H9 (cell line): ENCODE measurements at regions not wholly inside any gene's neighbourhood (a gene's known extent, or its start where the extent isn't known, plus 50 kb on each side); places are given as distances from the start of the nearest gene placed in this dataset.

Source experiments
- DNase-seq: peaks from one replicate; pipeline ENCODE4 v3.0.0-alpha.2; 2017
- H2AFZ ChIP-seq: one replicate; pipeline ENCODE4 v1.6.1; 2013; ENCODE audit warnings: mild to moderate bottlenecking, low read length, control low read depth, moderate library complexity
- H2AK5ac ChIP-seq: 2 replicates; pipeline ENCODE4 v1.6.1; 2013; ENCODE audit warnings: low read length, control low read depth, mixed read lengths; ENCODE audit not compliant: insufficient read length
- H2BK120ac ChIP-seq: one replicate; pipeline ENCODE4 v1.6.1; 2013; ENCODE audit warnings: low read depth, mild to moderate bottlenecking, low read length, control low read depth, inconsistent platforms; ENCODE audit not compliant: poor library complexity, severe bottlenecking
- H2BK12ac ChIP-seq: 2 replicates; pipeline ENCODE4 v1.6.1; 2013; ENCODE audit warnings: low read length, control low read depth, mixed read lengths, low read depth; ENCODE audit not compliant: insufficient read length
- H2BK15ac ChIP-seq: 2 replicates; pipeline ENCODE4 v1.6.1; 2013; ENCODE audit warnings: low read depth, low read length, control low read depth
- H2BK20ac ChIP-seq: one replicate; pipeline ENCODE4 v1.6.1; 2013; ENCODE audit warnings: low read depth, mild to moderate bottlenecking, low read length, control low read depth, inconsistent platforms; ENCODE audit not compliant: poor library complexity, severe bottlenecking
- H2BK5ac ChIP-seq: 2 replicates; pipeline ENCODE4 v1.6.1; 2013; ENCODE audit warnings: low read length, control low read depth, mixed read lengths; ENCODE audit not compliant: insufficient read length
- H3K14ac ChIP-seq: 2 replicates; pipeline ENCODE4 v1.6.1; 2013; ENCODE audit warnings: low read length, control low read depth; ENCODE audit not compliant: insufficient read depth
- H3K18ac ChIP-seq: 2 replicates; pipeline ENCODE4 v1.6.1; 2013; ENCODE audit warnings: low read depth, mild to moderate bottlenecking, mixed read lengths, low read length, control low read depth; ENCODE audit not compliant: insufficient read length
- H3K23ac ChIP-seq: 2 replicates; pipeline ENCODE4 v1.6.1; 2013; ENCODE audit warnings: low read length, control low read depth, mixed read lengths, low read depth; ENCODE audit not compliant: insufficient read length
- H3K23me2 ChIP-seq: 2 replicates; pipeline ENCODE4 v1.6.1; 2013; ENCODE audit warnings: low read depth, mild to moderate bottlenecking, mixed read lengths, low read length, control low read depth; ENCODE audit not compliant: insufficient read length, poor library complexity, severe bottlenecking
- H3K27ac ChIP-seq: 2 replicates; pipeline ENCODE4 v1.5.1; 2013; ENCODE audit warnings: low read length, control low read depth, mixed read lengths, low read depth; ENCODE audit not compliant: insufficient read length
- H3K27me3 ChIP-seq: 2 replicates; pipeline ENCODE4 v1.6.1; 2013; ENCODE audit warnings: low read length, control low read depth, inconsistent platforms; ENCODE audit not compliant: insufficient read depth
- H3K4ac ChIP-seq: 2 replicates; pipeline ENCODE4 v1.6.1; 2013; ENCODE audit warnings: low read depth, mild to moderate bottlenecking, control low read depth, inconsistent platforms, low read length, moderate library complexity
- H3K4me1 ChIP-seq: 2 replicates; pipeline ENCODE4 v1.6.1; 2013; ENCODE audit warnings: low read length, control low read depth, inconsistent platforms; ENCODE audit not compliant: insufficient read depth
- H3K4me2 ChIP-seq: 2 replicates; pipeline ENCODE4 v1.6.1; 2013; ENCODE audit warnings: low read length, control low read depth, mixed read lengths; ENCODE audit not compliant: insufficient read length, insufficient read depth
- H3K56ac ChIP-seq: 2 replicates; pipeline ENCODE4 v1.6.1; 2013; ENCODE audit warnings: low read depth, mild to moderate bottlenecking, mixed read lengths, low read length, control low read depth; ENCODE audit not compliant: insufficient read length
- H3K79me1 ChIP-seq: 2 replicates; pipeline ENCODE4 v1.6.1; 2013; ENCODE audit warnings: low read depth, mild to moderate bottlenecking, moderate library complexity, low read length, control low read depth, inconsistent platforms; ENCODE audit not compliant: insufficient read depth, poor library complexity, severe bottlenecking
- H3K79me2 ChIP-seq: 2 replicates; pipeline ENCODE4 v1.6.1; 2013; ENCODE audit warnings: low read length, control low read depth, inconsistent platforms; ENCODE audit not compliant: insufficient read depth
- H3K9ac ChIP-seq: 2 replicates; pipeline ENCODE4 v1.6.1; 2013; ENCODE audit warnings: low read length, control low read depth, mixed read lengths; ENCODE audit not compliant: insufficient read length; ENCODE audit errors: extremely low read depth
- H3K9me3 ChIP-seq: one replicate; pipeline ENCODE4 v1.6.1; 2013; ENCODE audit warnings: low read depth, low read length, inconsistent platforms; ENCODE audit not compliant: control insufficient read depth
- H3T11ph ChIP-seq: one replicate; pipeline ENCODE4 v1.6.1; 2013; ENCODE audit warnings: mild to moderate bottlenecking, low read length, control low read depth, inconsistent platforms
- H4K20me1 ChIP-seq: one replicate; pipeline ENCODE4 v1.6.1; 2013; ENCODE audit not compliant: control insufficient read depth, insufficient read length, insufficient read depth
- H4K5ac ChIP-seq: 2 replicates; pipeline ENCODE4 v1.6.1; 2013; ENCODE audit warnings: low read depth, mild to moderate bottlenecking, mixed read lengths, low read length, control low read depth; ENCODE audit not compliant: insufficient read length
- H4K8ac ChIP-seq: replicated peaks from 2 replicates; pipeline ENCODE4 v1.6.1; 2013; ENCODE audit warnings: low read length, control low read depth, mixed read lengths, low read depth; ENCODE audit not compliant: insufficient read length
- H4K91ac ChIP-seq: 2 replicates; pipeline ENCODE4 v1.6.1; 2013; ENCODE audit warnings: low read depth, mild to moderate bottlenecking, moderate library complexity, mixed read lengths, low read length, control low read depth; ENCODE audit not compliant: insufficient read length
- H3K27ac Mint-ChIP-seq, 3 experiments: 2 replicates in 2 of 3; 3 replicates in 1 of 3; pipeline ENCODE4 v1.8.0; 2020 to 2021; ENCODE audit warnings: mixed read lengths in 3 of 3, mild to moderate bottlenecking in 1 of 3, moderate library complexity in 1 of 3
- H3K27me3 Mint-ChIP-seq: 2 replicates; pipeline ENCODE4 v1.8.0; 2021; ENCODE audit warnings: low read depth, mild to moderate bottlenecking, moderate library complexity, mixed read lengths
- H3K36me3 Mint-ChIP-seq, 3 experiments: 2 replicates in 2 of 3; 3 replicates in 1 of 3; pipeline ENCODE4 v1.8.0; 2020 to 2021; ENCODE audit warnings: low read depth in 3 of 3, mixed read lengths in 3 of 3; ENCODE audit not compliant: insufficient read depth in 1 of 3
- H3K4me1 Mint-ChIP-seq, 2 experiments: 2 replicates each; pipeline ENCODE4 v1.8.0; 2020; ENCODE audit warnings: mixed read lengths in 2 of 2
- H3K4me3 Mint-ChIP-seq, 2 experiments: 2 replicates in 1 of 2; 3 replicates in 1 of 2; pipeline ENCODE4 v1.8.0; 2020 to 2021; ENCODE audit warnings: mild to moderate bottlenecking in 2 of 2, mixed read lengths in 2 of 2, moderate library complexity in 1 of 2
- H3K9me3 Mint-ChIP-seq, 2 experiments: 2 replicates in 1 of 2; 3 replicates in 1 of 2; pipeline ENCODE4 v1.8.0; 2020; ENCODE audit warnings: mild to moderate bottlenecking in 2 of 2, mixed read lengths in 2 of 2, moderate library complexity in 1 of 2
- WGBS: extraction: QIAGEN DNeasy Blood & Tissue Kit; methylation state at CpG from one replicate; pipeline ENCODE4 v1.1.7; 2013; ENCODE audit warnings: missing lambda C conversion rate, low lambda C conversion rate, mixed read lengths; ENCODE audit not compliant: insufficient read length; ENCODE audit errors: extremely low coverage; 5-methylcytosine and 5-hydroxymethylcytosine counted together
- TF ChIP-seq, protein P1 (sequence below): fragments of 200-600 bp; sonication (generic); conservative IDR thresholded peaks from 3 replicates; pipeline ENCODE4 v1.8.0; 2021; ENCODE audit warnings: antibody characterized with exemption, mild to moderate bottlenecking

DNA sequence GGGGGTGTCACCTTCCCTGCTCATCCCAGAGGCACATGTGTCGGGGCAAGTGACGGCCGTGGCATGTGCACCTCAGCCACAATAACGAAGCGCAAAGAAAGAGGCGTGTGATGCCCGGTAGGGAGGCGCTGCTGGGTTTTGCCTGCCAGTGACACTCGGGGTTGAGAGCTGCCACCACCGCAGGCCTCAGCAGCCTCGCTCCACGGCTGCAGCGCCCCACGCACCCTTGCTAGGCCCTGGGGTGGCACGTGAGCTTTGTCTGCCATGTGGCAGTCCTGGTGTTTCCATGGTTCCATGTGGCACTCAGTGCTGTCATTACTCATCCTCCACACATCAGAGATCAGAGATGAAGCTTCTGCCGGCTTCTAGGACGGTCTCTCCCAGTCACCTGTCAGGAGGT lies 136.0 kb upstream of the AGAP1 start:
- Histone ChIP-seq H3K27ac (no peak overlapping the region), H2BK12ac (no peak overlapping the region), H3T11ph (no peak overlapping the region), H3K9me3 (no peaks in the 10 kb centered on the region), H3K23me2 (no peaks in the 10 kb centered on the region), H3K27me3 (no peaks in the 10 kb centered on the region), H3K4ac (no peak overlapping the region), H2BK120ac (no peak overlapping the region), H2AFZ (no peak overlapping the region), H3K4me1 (no peaks in the 10 kb centered on the region; the same call in 1 of the 2 replicates), H2AK5ac (no peak overlapping the region), H3K9ac (no peak overlapping the region), H3K79me1 (no peaks in the 10 kb centered on the region), H4K8ac (no peak overlapping the region), H4K5ac (no peak overlapping the region), H3K4me2 (no peak overlapping the region), H2BK5ac (no peak overlapping the region), H2BK15ac (no peak overlapping the region), H3K14ac (no peak overlapping the region), H3K23ac (no peak overlapping the region), H4K91ac (no peak overlapping the region), H4K20me1 (no peaks in the 10 kb centered on the region), H3K79me2 (no peaks in the 10 kb centered on the region), H2BK20ac (no peak overlapping the region), H3K56ac (no peak overlapping the region), H3K18ac (no peak overlapping the region)
- H3K27ac Mint-ChIP-seq = no peak overlapping the region
- peaks cover 4% of the 10 kb centered on the region for H3K27me3 Mint-ChIP-seq
- DNase-seq = no peak
- no peaks in the 10 kb centered on the region for H3K9me3 Mint-ChIP-seq
- TF ChIP-seq, protein P1, sequence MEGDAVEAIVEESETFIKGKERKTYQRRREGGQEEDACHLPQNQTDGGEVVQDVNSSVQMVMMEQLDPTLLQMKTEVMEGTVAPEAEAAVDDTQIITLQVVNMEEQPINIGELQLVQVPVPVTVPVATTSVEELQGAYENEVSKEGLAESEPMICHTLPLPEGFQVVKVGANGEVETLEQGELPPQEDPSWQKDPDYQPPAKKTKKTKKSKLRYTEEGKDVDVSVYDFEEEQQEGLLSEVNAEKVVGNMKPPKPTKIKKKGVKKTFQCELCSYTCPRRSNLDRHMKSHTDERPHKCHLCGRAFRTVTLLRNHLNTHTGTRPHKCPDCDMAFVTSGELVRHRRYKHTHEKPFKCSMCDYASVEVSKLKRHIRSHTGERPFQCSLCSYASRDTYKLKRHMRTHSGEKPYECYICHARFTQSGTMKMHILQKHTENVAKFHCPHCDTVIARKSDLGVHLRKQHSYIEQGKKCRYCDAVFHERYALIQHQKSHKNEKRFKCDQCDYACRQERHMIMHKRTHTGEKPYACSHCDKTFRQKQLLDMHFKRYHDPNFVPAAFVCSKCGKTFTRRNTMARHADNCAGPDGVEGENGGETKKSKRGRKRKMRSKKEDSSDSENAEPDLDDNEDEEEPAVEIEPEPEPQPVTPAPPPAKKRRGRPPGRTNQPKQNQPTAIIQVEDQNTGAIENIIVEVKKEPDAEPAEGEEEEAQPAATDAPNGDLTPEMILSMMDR = no peak
- H3K4me1 Mint-ChIP-seq = peaks cover 5 to 9% of the 10 kb centered on the region in 2 experiments; a peak in 3 of 4 replicates
- no CpG with 5 or more reads among the region's 17 CpGs for WGBS
- H3K4me3 Mint-ChIP-seq = no peak overlapping the region
- no peaks in the 10 kb centered on the region for H3K36me3 Mint-ChIP-seq
